NCI-H2107 treated with DMSO at 0.1 percent for 48 hours (cell line): ENCODE measurements at regions not wholly inside any gene's neighbourhood (a gene's known extent, or its start where the extent isn't known, plus 50 kb on each side); places are given as distances from the start of the nearest gene placed in this dataset.
"Not testable (repeated sequence)": the region's sequence is repeated elsewhere in the genome, so short reads cannot be mapped to it uniquely, and the experiment has no call there.

Experiments used
- DNase-seq: peaks from one replicate; lab custom pipeline; 2025; ENCODE audit not compliant: unreplicated experiment; lab: John Stamatoyannopoulos, UW

GRCh38 chr7:55743454-55743717, 119.2 kb downstream of the SEPTIN14 start:
- not testable (repeated sequence) for DNase-seq

DNA sequence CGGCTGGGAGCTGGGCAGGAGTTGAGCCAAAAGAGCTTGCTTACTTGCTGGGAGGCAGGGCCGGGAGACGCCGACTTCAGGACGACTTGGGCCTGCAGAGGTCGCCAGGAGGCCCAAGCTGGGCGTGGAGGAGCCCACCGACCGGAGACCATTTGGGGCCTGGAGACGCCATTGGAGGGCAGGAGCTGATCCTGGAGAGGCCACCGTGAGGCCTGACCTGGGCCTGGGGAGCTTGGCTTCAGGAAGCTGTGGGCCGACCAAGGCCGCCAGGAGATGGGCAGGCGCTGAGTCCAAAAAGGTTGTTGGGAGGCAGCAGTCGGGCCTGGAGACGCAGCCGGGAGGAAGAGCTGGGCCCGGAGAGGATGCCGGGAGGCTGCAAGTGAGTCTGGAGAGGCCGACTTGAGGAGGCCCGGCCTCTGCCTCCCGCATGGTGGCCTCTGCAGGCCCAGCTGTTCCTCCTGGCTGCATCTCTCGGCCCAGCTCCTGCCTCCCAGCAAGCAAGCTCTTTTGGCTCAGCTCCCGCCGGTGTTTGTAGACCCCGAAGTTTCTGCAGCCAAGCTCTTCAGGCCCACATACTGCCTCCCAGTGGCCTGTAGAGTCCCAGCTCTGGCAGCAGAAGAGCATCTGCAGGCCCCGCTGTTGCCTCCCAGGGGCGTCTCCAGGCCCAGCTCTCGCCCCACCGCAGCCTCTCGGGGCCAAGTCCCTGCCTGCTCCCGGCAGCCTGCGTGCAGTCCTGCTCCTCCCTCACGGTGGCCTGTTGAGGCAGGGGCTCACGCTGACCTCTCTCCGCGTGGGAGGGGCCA, 119.7 kb downstream of the SEPTIN14 start:
- DNase-seq, result not testable (repeated sequence)

GRCh38 chr7:55741721-55742631, 120.6 kb downstream of the SEPTIN14 start:
- not testable (repeated sequence) for DNase-seq

- DNase-seq, result not testable (repeated sequence)
Observed at GRCh38 chr7:55740633-55741250, 121.8 kb downstream of the SEPTIN14 start.

DNA sequence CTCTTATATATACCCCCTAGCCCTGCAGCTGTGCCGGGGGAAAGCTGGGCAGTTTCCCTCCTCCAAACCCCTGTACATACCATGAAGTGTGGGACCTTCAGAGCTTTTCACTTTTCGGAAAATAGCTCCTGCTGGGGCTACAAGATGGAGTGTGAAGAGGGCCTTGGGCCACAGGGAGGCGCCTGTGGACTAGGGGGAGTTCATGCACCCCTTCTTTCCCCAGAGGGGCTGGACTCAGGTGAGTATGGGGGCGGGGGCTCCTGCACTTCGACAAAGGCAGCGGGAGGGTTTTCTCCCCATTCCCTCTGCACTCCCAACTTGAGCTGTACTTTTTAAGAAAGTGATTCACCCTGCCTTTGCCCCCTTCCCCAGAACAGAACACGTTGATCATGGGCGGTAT, 122.5 kb downstream of the SEPTIN14 start:
- DNase-seq, result not testable (repeated sequence)

DNA sequence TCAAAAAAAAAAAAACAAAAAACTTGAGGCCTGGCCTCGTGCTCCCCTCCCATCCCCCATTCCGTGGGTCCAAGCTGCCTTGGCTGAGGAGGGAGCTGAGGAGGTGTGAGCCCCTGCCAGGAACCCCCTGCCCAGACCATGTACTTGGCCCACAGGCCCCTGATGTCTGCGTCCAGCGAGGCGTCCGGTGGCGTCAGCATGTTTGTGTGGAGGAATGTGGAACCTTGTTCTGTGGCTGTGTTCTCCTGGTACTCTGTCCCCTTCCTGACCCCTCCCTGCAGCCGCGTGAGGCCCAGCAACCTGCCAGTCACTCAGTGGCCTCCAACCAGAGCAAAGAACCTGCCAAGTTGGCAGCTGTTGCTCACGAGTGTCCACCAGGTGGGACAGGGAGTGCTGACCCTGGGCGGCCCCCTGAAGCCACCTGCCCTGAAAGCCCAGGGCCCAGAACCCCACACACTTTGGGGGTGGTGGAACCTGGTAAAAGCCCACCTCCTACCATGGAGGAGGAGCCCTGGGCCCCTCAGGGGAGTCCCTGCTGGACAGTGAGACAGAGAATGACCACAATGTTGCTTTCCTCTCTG, 125.8 kb downstream of the SEPTIN14 start:
- not testable (repeated sequence) for DNase-seq

DNA sequence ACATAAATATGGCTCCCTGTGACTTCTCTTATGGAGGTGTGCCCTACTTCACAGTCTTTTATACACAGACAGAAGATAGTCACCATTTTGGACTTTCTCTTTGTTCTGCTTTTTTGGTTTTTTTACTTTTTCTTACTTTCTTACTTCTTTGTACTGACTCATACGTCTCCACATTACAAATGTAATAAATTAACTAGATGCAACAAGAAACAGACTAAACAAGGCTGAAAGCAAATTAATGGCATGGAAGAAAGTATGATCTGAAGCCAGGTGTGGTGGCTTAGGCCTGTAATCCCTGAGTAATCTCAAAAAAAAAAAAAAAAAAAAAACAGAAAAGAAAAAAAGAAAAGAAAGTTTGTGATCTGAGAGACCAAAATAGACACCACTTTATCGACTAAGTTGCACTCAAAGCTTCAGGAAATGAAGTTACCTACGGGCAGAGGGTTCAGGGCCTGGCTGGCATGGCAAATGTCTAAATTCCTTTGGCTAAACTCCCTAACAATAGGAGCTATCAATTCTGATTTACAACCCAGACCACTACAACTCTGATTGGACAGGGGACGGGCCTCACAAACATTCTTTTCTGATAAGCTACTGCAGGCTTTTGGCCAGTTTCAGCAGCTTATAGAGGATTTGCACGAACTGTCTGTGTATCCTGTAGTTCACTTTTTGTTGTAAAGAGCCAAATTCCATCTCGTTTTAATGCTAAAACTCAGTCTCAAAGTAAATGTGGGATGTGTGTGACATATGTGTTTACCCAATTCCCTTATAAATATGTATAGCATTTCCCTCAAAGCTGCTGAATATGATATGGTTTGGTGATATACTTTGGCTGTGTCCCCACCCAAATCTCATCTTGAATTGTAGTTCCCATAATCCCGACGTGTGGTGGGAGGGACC, 129.1 kb downstream of the SEPTIN14 start:
- DNase-seq, result no peak

GRCh38 chr7:55731931-55732330, 130.6 kb downstream of the SEPTIN14 start:
- no peak for DNase-seq

GRCh38 chr7:55730197-55730596, 132.4 kb downstream of the SEPTIN14 start:
- DNase-seq, result no peak

- no peak for DNase-seq
Observed at GRCh38 chr7:55723621-55723941, 139.0 kb downstream of the SEPTIN14 start.

DNA sequence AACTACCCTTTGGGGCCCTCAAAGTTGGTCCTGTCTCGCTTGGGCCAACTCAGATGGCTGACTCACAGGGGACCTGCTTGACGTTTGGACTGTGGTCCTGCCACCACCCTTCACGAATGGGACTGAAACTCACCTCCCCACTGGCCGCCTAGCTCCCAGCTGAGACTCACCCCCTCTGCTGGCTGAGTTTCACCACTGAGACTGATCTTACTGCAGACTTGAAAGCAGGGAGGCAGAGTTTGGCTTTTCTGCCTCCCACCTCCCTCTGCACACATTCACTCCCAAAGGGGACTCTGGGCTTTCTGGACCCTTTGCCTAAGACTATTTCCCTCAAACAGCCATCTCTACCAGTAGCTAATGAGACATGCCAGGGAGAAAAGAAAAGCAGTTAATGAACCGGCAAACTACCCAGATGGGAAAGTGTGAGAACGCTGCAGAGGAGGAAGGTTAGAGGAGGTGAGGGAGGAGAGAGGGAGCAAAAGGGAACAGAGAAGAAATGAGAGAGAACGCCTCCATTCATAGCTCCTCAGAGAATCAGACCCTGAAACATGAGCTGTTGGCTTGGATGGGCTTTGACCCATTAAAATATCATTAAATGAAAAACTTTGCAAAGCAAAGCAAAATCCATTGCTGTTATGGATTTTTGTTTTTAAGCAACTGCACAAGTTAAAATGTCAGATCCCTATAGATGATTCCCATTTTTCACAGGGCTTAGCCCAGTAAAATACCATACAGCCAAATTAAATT, 139.5 kb downstream of the SEPTIN14 start:
- not testable (repeated sequence) for DNase-seq

- not testable (repeated sequence) for DNase-seq
Observed at GRCh38 chr7:55721004-55721403, 141.5 kb downstream of the SEPTIN14 start.

GRCh38 chr7:55715247-55715867, 143.1 kb upstream of the VOPP1 start:
- DNase-seq, result not testable (repeated sequence)

- DNase-seq, result not testable (repeated sequence)
Observed at GRCh38 chr7:55714370-55714769, 142.1 kb upstream of the VOPP1 start.

GRCh38 chr7:55710312-55710711, 138.0 kb upstream of the VOPP1 start:
- not testable (repeated sequence) for DNase-seq

DNA sequence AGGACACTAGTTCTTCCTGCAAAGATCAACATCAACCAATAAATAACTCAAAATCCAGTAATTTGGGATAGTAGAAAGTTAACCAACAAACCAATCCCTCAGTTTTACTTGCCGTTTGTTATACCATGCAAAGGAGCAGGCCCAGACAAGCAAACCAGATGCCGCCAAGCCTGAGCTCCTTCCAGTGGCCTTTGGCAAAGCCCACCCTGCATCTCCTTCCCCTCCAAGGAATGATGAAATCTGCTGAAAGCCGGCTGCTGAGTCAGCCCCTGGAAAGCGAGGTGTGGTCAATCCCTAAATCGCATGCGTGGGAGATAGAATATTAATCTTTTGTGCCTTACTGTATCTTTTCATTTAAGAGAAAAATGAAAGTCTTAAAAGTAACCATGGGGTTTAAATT, 135.7 kb upstream of the VOPP1 start:
- not testable (repeated sequence) for DNase-seq

DNA sequence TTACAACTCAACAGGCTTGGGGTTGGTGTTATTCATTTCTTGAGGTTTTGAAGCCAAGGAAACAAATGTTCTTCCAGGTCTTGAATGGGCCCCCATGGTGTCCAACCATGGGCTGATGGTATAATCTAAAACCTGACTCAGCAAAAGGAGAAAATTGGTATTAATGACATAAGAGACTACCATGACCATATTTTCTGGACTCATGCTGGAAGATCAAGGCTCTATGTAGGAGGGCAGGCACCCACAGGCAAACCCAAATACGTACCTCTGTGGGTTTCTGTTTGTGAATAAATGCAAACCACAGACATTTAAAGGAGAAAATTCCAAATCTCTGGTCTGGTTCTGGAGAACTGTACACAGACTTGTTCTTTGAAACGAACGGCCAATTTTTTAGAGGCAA, 135.1 kb upstream of the VOPP1 start:
- not testable (repeated sequence) for DNase-seq

DNA sequence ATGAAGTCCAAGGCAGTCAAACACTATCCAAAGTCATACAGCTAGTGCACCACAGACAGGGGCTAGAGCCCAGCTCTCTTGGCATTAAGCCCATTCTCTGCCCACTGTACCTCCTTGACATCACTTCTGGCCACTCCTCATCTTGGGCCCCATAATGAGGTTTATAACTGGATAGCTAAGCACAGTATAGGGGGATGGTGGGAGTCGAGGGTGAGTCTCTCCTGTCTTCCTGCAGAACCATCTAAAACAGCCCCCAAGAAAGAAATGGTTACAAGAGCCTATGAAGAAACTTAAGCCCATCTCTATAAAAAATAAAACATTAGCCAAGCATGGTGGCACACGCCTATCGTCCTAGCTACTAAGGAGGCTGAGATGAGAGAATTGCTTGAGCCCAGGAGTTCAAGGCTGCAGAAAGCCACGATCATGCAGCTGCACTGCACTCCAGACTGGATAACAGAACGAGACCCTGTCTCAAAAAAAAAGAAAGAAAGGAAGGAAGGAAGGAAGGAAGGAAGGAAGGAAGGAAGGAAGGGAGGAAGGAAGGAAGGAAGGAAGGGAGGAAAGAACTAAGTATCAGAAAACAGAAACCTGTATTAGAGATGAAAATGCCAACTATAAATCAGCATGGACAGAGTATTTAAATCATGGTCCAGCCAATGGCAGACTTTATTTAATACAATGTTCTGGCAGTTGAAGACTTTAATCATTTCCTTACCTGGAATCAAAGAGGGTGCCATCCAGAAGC, 134.3 kb upstream of the VOPP1 start:
- not testable (repeated sequence) for DNase-seq
